PC-9 (cell line): ENCODE measurements at regions not wholly inside any gene's neighbourhood (a gene's known extent, or its start where the extent isn't known, plus 50 kb on each side); places are given as distances from the start of the nearest gene placed in this dataset.

Experiments
- BruUV-seq: library from RNA; stranded (reverse); fragments of 400-500 nt; replicated peaks from 2 replicates; lab custom pipeline; 2021; lab: Mats Ljungman, UMichigan
- CTCF ChIA-PET: fragments of 300-600 bp; sonication (Branson Sonifier 250); formaldehyde crosslinking; loops from one replicate; lab custom pipeline; 2022; ENCODE audit warnings: antibody characterized with exemption; lab: Charles Lee
- POLR2A ChIA-PET: fragments of 300-600 bp; sonication (Branson Sonifier 250); formaldehyde crosslinking; loops from one replicate; lab custom pipeline; 2022; ENCODE audit warnings: antibody characterized with exemption; ENCODE audit not compliant: unreplicated experiment; lab: Charles Lee
- DNase-seq, 2 experiments: peaks; one replicate each; pipeline versions ENCODE4 v3.0.0 to v3.0.0-alpha.2; 2015 to 2022; ENCODE audit warnings: mixed read lengths in 1 of 2
- H2AFZ ChIP-seq: fragments of 200-600 bp; sonication (generic); 2 replicates; pipeline ENCODE4 v1.8.1; 2017; ENCODE audit warnings: antibody characterized with exemption
- H3F3A ChIP-seq: fragments of 200-600 bp; sonication (generic); 2 replicates; pipeline ENCODE4 v1.8.1; 2017; ENCODE audit warnings: antibody characterized with exemption, mild to moderate bottlenecking, low read depth; ENCODE audit not compliant: insufficient read depth
- H3K27ac ChIP-seq: fragments of 200-600 bp; sonication (generic); 2 replicates; pipeline ENCODE4 v1.6.1; 2016; ENCODE audit warnings: mixed run types
- H3K27me3 ChIP-seq: fragments of 200-600 bp; sonication (generic); 2 replicates; pipeline ENCODE4 v1.6.1; 2016; ENCODE audit warnings: low read depth, mixed run types; ENCODE audit not compliant: insufficient read depth
- H3K36me3 ChIP-seq: fragments of 200-600 bp; sonication (generic); 2 replicates; pipeline ENCODE4 v1.6.1; 2016; ENCODE audit warnings: low read depth, mixed run types
- H3K4me1 ChIP-seq: fragments of 200-600 bp; sonication (generic); replicated peaks from 2 replicates; pipeline ENCODE4 v1.6.1; 2016; ENCODE audit warnings: mixed run types; ENCODE audit not compliant: insufficient read depth
- H3K4me2 ChIP-seq: fragments of 200-600 bp; sonication (generic); 2 replicates; pipeline ENCODE4 v1.6.1; 2017; ENCODE audit warnings: mixed run types
- H3K4me3 ChIP-seq: fragments of 200-600 bp; sonication (generic); 2 replicates; pipeline ENCODE4 v1.6.1; 2016; ENCODE audit warnings: mixed run types
- H3K79me2 ChIP-seq: fragments of 200-600 bp; sonication (generic); 2 replicates; pipeline ENCODE4 v1.6.1; 2017; ENCODE audit warnings: low read depth, mixed run types
- H3K9me2 ChIP-seq: fragments of 200-600 bp; sonication (generic); 2 replicates; pipeline ENCODE4 v1.8.1; 2017; ENCODE audit warnings: mild to moderate bottlenecking; ENCODE audit not compliant: insufficient read depth
- H3K9me3 ChIP-seq: fragments of 200-600 bp; sonication (generic); 2 replicates; pipeline ENCODE4 v1.8.1; 2016; ENCODE audit warnings: low read depth; ENCODE audit not compliant: insufficient read depth
- H4K20me1 ChIP-seq: fragments of 200-600 bp; sonication (generic); 2 replicates; pipeline ENCODE4 v1.8.1; 2017; ENCODE audit not compliant: insufficient read depth
- CTCF ChIP-seq: fragments of 200-600 bp; sonication (generic); conservative IDR thresholded peaks from 2 replicates; pipeline ENCODE4 v1.6.1; 2017; ENCODE audit warnings: mixed run types, antibody characterized with exemption, mild to moderate bottlenecking, moderate library complexity
- EZH2 ChIP-seq: fragments of 200-600 bp; sonication (generic); IDR thresholded peaks from 2 replicates; pipeline ENCODE4 v1.8.0; 2017; ENCODE audit warnings: antibody characterized with exemption, low read depth
- intact Hi-C: fragments of 100-400 bp; cut with micrococcal nuclease; formaldehyde crosslinking; loops from one replicate; pipeline ENCODE4 v1.10.0; 2022; ENCODE audit not compliant: unreplicated experiment

- H3K4me2 ChIP-seq, result no peak overlapping the region
- ChIA-PET CTCF (no interaction called here), POLR2A (no interaction called here)
- no peaks in the 10 kb centered on the region for H3K9me2 ChIP-seq
- no peak overlapping the region for H3K4me3 ChIP-seq
- H2AFZ ChIP-seq, result no peak overlapping the region
- H3F3A ChIP-seq, result no peaks in the 10 kb centered on the region
- DNase-seq, result no peak
- TF ChIP-seq EZH2 (no peak), CTCF (no peak)
- H3K27me3 ChIP-seq, result no peaks in the 10 kb centered on the region
- H3K79me2 ChIP-seq, result no peaks in the 10 kb centered on the region
- H3K9me3 ChIP-seq, result no peaks in the 10 kb centered on the region
- intact Hi-C loops, result no loop called here
- no peaks in the 10 kb centered on the region for H4K20me1 ChIP-seq
- BruUV-seq, result no TSS peak
- H3K36me3 ChIP-seq, result no peaks in the 10 kb centered on the region
- no peaks in the 10 kb centered on the region for H3K4me1 ChIP-seq
- H3K27ac ChIP-seq, result no peak overlapping the region
Measured at GRCh38 chr5:92102313-92102712, 719.2 kb upstream of the ARRDC3 start.

DNA sequence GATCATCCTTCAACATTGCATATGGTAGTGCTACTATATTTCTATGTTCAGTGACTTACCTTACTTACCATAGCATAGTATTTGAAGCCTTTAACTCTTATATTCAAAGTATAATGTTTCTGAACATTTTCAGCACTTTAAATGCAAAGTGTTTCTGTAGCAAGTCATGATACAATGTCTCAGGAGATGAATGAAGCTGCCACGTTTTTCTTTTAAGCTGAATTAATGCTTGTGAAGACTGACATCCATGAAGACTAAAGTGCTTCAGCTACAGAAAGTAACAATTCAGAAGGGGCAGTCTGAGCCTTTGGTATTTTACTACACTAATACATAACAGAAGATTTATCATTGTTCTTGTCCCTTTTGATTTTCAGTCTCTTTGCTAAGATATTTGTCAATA is 709.1 kb upstream of the ARRDC3 start:
- TF ChIP-seq CTCF, result no peak
- TF ChIP-seq EZH2, result no peak
- no peak overlapping the region for H3K4me2 ChIP-seq
- H3K4me3 ChIP-seq, result no peak overlapping the region
- no TSS peak for BruUV-seq
- intact Hi-C loops, result no loop called here
- no peak for DNase-seq
- H3K79me2 ChIP-seq, result no peaks in the 10 kb centered on the region
- H2AFZ ChIP-seq, result no peak overlapping the region
- no peaks in the 10 kb centered on the region for H3K27me3 ChIP-seq
- no peaks in the 10 kb centered on the region for H3K9me3 ChIP-seq
- H3K9me2 ChIP-seq, result no peaks in the 10 kb centered on the region
- no peaks in the 10 kb centered on the region for H4K20me1 ChIP-seq
- ChIA-PET POLR2A (no interaction called here), CTCF (no interaction called here)
- H3K4me1 ChIP-seq, result no peaks in the 10 kb centered on the region
- H3K27ac ChIP-seq, result no peak overlapping the region
- no peaks in the 10 kb centered on the region for H3K36me3 ChIP-seq
- H3F3A ChIP-seq, result no peaks in the 10 kb centered on the region

GRCh38 chr5:92086059-92086811 is 703.1 kb upstream of the ARRDC3 start:
- intact Hi-C loops, result no loop called here
- ChIA-PET POLR2A (no interaction called here), CTCF (no interaction called here)
- no peak for TF ChIP-seq CTCF
- TF ChIP-seq EZH2, result no peak
- H3K9me3 ChIP-seq, result no peaks in the 10 kb centered on the region
- no peaks in the 10 kb centered on the region for H3K79me2 ChIP-seq
- H3K9me2 ChIP-seq, result no peaks in the 10 kb centered on the region
- H4K20me1 ChIP-seq, result no peaks in the 10 kb centered on the region
- no peaks in the 10 kb centered on the region for H3F3A ChIP-seq
- H3K4me2 ChIP-seq, result no peak overlapping the region
- H3K27me3 ChIP-seq, result no peaks in the 10 kb centered on the region
- H2AFZ ChIP-seq, result no peak overlapping the region
- BruUV-seq, result no TSS peak
- H3K27ac ChIP-seq, result no peak overlapping the region
- H3K4me3 ChIP-seq, result no peak overlapping the region
- H3K36me3 ChIP-seq, result no peaks in the 10 kb centered on the region
- no peaks in the 10 kb centered on the region for H3K4me1 ChIP-seq
- DNase-seq, result no peak
